Inflammatory macrophage treated with lipopolysaccharide for 1 hour (primary cell): ENCODE measurements at regions not wholly inside any gene's neighbourhood (a gene's known extent, or its start where the extent isn't known, plus 50 kb on each side); places are given as distances from the start of the nearest gene placed in this dataset.

Experiments used
- DNase-seq, 2 donors: peaks; one replicate each; pipeline ENCODE4 v3.0.0-alpha.2; 2020 to 2022

DNA sequence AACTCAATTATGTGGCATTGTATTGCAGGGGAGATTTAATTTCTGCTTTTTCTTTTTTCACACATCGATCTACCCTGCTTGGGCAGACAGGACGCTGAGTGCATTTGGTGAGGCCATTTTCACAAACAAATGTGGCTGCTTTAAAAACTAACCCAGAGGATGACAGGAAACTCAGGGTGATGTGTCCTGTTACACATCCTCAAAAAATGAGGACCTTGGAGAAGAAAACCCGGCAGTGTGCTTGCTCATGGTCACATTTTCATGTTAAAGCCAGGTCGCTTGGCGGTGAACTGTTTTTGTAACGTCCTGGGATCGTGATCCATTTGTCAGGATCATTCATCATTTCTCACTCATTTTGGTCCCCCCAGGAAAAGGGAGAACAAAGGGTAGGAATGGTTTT is 478.3 kb upstream of the ADAMTS16 start:
- DNase-seq, result no peak

- DNase-seq, result no peak
These were observed 477.4 kb upstream of the ADAMTS16 start for GRCh38 chr5:4662756-4663155.

DNA sequence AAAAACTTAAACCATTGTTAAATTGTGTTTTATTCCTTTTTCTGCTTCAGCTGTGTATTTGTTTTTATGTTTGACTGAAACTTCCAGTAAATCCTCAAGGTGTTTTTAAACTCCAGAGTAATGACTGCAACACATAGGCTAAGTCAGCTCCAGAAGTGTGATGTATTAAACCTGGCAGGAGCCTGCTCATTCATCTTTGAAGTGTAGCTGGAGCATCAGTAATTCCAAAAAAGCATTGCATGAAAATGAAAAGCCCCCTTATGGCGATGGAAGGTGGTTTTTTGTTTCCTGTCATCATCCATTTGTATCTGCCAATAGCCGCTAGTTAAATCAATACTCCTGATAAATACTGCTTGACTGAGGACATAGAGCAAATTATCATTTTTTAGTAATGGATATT is 474.2 kb upstream of the ADAMTS16 start:
- no peak for DNase-seq

GRCh38 chr5:4674166-4674565 is 466.0 kb upstream of the ADAMTS16 start:
- no peak for DNase-seq

DNA sequence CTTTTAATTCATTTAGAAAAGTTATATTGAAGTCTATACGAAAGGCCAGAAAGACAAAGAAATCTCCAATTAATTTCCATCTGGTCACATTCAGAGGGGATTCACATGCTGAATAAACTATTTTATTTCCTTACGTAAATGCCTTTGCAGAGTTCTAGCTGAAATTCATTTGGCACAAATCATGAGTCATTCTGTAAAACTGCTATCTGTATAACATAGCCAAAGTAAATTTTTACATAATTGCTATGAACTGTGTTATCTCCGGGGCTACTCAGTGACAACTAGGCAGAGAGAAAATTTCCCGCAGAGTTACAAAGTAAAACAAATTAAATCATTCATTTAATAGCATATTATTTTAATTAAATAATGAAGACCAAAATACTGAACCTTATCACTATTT is 463.2 kb upstream of the ADAMTS16 start:
- no peak for DNase-seq

- no peak for DNase-seq
These were observed 455.2 kb upstream of the ADAMTS16 start for GRCh38 chr5:4684946-4685345.

- DNase-seq, result no peak
These were observed 441.5 kb upstream of the ADAMTS16 start for GRCh38 chr5:4698596-4698995.

DNA sequence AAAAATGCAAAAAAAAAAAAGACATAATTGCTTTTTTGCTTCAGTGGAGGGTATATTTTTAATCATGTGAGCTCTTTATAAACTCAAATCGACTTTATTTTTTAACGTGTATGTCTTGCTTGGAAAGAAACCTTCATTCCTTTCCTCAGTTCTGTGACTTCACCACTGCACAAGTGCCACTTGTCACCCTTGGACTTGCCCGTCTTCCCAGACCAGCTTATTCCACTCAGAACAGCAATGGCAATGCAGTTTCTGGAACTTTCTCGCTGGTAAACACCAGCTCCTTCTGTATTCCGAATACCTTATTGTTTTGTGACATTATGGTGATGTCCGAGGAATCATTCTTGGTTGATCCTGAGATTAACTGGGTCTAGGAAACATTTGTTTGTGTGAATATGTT is 440.5 kb upstream of the ADAMTS16 start:
- no peak for DNase-seq

- no peak for DNase-seq
These were observed 440.1 kb upstream of the ADAMTS16 start for GRCh38 chr5:4700069-4700468.

GRCh38 chr5:4700871-4701270 is 439.3 kb upstream of the ADAMTS16 start:
- DNase-seq, result no peak

DNA sequence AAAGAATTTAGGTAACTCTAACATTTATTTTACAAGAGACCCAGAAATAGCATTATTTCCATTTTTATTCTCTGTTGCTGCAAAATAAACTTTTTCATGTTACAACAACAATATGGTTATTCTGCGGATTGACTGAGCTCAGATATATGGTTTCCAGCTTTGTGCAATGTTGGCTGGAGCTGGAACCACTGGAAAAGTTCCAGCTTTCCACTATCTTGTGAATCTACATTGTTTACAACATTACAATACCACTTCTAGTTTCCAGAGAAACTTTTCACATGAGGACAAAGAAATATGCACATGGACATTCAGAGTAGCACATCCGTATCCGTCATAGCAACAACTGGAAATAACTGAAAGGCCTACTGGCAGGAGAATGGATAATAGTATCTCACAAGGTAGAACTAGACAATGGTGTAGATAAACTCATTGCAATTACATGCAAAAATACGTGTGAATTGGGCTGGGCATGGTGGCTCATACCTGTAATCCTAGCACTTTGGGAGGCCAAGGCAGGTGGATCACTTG is 436.1 kb upstream of the ADAMTS16 start:
- no peak for DNase-seq

- no peak for DNase-seq
These were observed 435.2 kb upstream of the ADAMTS16 start for GRCh38 chr5:4704951-4705350.

GRCh38 chr5:4716781-4717180 is 423.3 kb upstream of the ADAMTS16 start:
- no peak for DNase-seq

DNA sequence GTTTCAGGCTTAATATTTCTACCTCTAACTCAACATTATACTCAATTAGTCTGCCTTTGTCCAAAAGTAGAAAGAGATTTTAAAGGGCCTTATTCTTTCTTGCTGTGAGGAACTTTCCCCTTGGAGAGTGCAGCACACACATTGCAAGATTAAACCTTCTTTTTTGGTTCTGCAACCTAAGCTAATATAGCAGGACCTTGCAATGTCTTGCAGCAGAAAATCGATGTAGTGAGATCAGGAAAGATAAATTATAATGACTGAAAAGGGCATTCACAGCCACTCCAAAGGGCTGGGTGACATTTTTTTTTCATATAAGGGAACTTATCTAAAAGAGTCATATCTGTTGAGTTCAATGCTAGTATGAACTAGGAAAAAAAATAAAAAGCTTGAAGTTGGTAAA is 422.7 kb upstream of the ADAMTS16 start:
- DNase-seq, result no peak

GRCh38 chr5:4720831-4721230 is 419.3 kb upstream of the ADAMTS16 start:
- DNase-seq, result no peak

- no peak for DNase-seq
These were observed 417.2 kb upstream of the ADAMTS16 start for GRCh38 chr5:4722886-4723285.

GRCh38 chr5:4725594-4725993 is 414.5 kb upstream of the ADAMTS16 start:
- no peak for DNase-seq

DNA sequence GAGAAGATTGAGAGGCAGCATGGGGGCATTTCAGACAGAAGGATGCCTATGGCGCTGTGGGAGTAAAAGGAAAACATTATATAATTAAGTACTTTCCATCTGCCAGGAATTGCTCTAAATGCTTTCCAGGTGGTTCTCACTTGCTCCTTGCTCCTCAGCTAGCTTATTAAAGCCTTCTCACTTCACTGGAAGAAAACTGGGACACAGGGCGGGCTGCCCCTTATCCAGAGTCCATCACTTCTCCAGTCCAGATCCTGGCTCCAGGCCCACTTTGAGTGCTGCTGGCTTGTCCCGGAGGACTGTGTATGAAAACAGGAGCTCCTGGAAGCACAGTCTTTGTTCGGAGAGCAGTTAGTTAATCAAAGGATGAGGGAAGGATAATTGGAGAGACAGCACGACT is 409.9 kb upstream of the ADAMTS16 start:
- no peak for DNase-seq

DNA sequence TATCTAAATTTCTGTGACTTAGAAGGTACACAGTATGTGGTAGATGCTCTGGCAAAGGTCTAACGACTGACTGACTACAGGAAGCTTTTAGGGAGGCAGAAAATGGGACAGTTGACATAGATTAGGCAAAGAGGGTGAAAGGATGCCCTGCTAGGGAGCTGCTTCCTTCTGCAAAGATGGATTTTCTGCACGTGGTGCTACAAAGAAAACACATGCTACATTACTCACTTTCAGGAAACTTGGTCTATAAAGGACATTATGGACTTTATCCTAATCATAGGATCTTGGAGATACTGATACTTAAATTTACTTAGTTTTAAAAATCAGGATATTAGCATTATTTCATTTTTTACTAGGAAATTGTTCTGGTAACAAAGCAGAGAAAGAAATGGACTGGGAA is 405.8 kb upstream of the ADAMTS16 start:
- DNase-seq, result no peak

GRCh38 chr5:4735261-4735660 is 404.9 kb upstream of the ADAMTS16 start:
- DNase-seq, result no peak

- no peak for DNase-seq
These were observed 402.3 kb upstream of the ADAMTS16 start for GRCh38 chr5:4737868-4738267.

- DNase-seq, result no peak
These were observed 401.8 kb upstream of the ADAMTS16 start for GRCh38 chr5:4738298-4738697.

- DNase-seq, result no peak
These were observed 400.0 kb upstream of the ADAMTS16 start for GRCh38 chr5:4740156-4740555.

- DNase-seq, result no peak
These were observed 381.6 kb upstream of the ADAMTS16 start for GRCh38 chr5:4758550-4758949.

DNA sequence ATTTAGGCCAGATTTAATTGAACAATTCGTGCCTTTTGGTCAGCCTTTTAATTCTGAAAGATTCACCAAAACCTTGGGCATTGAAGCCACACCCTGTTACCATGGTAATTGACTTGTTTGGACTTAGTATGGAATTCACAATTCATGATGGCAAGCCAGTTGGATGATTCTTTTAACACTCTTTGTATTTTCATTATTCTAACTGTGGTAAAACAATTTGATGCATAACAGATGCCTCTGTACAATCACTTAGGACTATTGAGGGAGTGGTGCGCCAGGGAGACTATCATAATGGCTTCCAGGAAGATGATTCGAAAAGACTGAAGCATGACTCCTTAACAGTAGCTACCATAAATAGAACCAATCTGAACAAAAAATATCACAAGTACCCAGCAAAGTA is 381.1 kb upstream of the ADAMTS16 start:
- DNase-seq, result no peak

DNA sequence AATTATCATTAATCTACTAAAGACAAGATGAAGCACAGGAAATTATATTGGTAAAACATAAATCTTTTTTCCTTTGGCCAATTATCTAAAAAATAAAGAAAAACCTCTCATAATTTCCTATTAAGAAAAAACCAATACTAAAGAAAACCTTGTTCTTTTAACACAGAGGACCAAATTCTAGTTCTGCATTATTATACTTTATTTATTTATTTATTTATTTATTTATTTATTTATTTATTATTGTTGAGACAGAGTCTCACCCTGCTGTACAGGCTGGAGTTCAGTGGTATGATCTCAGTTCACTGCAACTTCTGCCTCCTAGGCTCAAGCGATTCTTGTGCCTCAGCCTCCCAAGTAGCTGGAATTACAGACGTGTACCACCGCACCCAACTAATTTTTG is 377.8 kb upstream of the ADAMTS16 start:
- no peak for DNase-seq
